ENCODE measurements at regions not wholly inside any gene's neighbourhood (a gene's known extent, or its start where the extent isn't known, plus 50 kb on each side); places are given as distances from the start of the nearest gene placed in this dataset.

DNA sequence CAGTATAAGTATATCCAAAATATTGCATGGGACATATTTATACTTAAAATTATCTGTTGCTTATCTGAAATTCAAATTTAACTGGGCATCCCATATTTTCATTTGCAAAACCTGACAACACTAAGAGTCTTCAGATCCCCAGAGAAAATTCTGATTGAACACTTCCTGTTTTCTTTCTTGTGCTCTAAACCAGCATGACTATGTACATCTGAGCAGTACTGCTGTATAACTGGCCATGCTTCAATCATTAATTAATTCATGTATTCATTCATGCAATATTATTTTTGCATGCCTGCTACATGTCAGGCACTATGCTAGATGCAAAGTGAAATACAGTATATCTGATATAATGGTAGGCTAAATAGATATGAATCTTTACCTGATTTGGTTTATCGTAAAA lies 461.2 kb downstream of the TLR4 start:
- TF ChIP-seq, protein P1, sequence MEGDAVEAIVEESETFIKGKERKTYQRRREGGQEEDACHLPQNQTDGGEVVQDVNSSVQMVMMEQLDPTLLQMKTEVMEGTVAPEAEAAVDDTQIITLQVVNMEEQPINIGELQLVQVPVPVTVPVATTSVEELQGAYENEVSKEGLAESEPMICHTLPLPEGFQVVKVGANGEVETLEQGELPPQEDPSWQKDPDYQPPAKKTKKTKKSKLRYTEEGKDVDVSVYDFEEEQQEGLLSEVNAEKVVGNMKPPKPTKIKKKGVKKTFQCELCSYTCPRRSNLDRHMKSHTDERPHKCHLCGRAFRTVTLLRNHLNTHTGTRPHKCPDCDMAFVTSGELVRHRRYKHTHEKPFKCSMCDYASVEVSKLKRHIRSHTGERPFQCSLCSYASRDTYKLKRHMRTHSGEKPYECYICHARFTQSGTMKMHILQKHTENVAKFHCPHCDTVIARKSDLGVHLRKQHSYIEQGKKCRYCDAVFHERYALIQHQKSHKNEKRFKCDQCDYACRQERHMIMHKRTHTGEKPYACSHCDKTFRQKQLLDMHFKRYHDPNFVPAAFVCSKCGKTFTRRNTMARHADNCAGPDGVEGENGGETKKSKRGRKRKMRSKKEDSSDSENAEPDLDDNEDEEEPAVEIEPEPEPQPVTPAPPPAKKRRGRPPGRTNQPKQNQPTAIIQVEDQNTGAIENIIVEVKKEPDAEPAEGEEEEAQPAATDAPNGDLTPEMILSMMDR (IDR thresholded peaks at IDR 0.05; ENCODE audit: low read depth, low read length, missing control alignments), result no peak
- H3K4me3 ChIP-seq (ENCODE audit: low read depth, low read length), result no peak overlapping the region

DNA sequence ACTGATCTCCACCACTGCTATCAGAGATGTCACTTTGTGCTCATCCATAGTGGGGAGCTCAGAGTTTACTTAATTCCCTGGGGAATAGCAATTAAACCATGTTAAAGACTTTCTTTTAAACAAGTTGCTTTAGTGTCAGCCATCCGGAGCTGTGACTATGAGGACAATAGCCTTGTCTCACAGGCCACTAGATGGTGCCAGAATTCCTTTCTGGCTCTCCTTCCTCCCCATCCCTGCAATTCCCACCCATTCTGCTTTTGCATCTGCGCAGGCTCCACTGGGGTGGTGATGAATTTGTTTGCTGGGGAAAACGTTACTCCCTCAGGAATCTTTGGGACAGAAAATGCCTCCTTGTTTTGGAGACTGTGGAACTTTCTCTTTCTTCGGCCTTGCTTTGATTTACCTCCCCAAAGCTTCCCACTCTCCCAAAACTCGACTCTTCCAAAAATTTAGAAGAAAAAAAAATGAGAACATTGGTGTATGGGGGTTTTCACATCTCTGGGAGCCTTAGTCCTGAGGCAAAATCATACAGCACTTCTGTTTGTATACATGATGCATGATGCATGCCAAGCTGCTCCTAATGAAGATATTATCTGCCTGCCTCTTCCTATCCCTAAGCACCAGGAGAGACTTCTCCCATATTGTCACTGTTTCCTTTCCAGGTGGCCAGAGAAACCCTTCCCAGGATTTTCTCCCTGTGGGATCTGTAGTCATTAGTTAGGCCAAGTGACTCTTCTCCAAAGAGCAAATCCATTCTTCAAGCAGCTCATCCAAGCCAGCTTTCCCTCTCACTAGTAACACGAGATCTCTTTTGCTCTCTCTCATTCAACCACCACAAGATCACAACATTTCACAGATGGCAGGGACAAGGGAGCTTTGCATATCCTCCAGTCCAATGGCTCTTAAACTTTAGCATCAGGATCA lies 466.1 kb downstream of the TLR4 start:
- H3K4me3 ChIP-seq (ENCODE audit: low read depth, low read length), result no peak overlapping the region
- TF ChIP-seq, protein P1 (IDR thresholded peaks at IDR 0.05; ENCODE audit: low read depth, low read length, missing control alignments), result peak; percentile 63
- no peak for DNase-seq (ENCODE audit: low read depth)

More for the DNA sequence above, 461.2 kb downstream of the TLR4 start:
- no peak for DNase-seq (ENCODE audit: low read depth)

DNA sequence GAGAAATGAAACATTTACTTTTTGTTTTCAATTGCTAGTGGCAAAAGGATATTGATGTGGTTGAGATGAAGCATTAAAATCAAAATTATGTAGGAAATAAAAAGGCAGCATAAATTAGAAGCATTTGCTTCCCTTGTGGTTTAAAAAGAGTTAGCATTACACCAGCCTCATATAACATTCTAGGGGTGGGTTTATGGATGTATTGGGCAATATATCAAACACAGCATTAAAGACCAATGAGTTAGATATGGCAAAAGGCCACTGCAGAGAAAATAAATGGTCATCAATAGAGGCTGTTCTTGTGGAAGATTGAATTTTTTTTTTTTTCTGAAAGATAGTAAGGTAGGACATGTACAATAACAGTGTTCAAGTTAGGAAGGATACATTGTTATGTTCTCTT lies 473.0 kb downstream of the TLR4 start:
- no peak for DNase-seq (ENCODE audit: low read depth)
- H3K4me3 ChIP-seq (ENCODE audit: low read depth, low read length), result no peak overlapping the region
- TF ChIP-seq, protein P1 (IDR thresholded peaks at IDR 0.05; ENCODE audit: low read depth, low read length, missing control alignments), result no peak

DNA sequence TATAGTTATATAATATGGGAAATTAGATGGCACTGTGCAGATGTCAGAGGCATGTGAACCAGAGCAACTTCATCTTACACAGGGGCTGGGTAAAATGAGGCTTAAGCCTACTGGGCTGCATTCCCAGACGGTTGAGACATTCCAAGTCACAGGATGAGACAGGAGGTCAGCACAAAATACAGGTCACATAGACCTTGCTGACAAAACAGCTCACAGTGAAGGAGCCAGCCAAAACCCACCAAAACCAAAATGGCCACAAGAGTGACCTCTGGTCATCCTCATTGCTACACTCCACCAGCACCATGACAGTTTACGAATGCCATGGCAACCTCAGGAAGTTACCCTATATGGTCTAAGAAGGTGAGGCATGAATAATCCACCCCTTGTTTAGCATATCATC lies 479.4 kb downstream of the TLR4 start:
- H3K4me3 ChIP-seq (ENCODE audit: low read depth, low read length), result no peak overlapping the region
- no peak for DNase-seq (ENCODE audit: low read depth)
- TF ChIP-seq, protein P1 (IDR thresholded peaks at IDR 0.05; ENCODE audit: low read depth, low read length, missing control alignments), result no peak

DNA sequence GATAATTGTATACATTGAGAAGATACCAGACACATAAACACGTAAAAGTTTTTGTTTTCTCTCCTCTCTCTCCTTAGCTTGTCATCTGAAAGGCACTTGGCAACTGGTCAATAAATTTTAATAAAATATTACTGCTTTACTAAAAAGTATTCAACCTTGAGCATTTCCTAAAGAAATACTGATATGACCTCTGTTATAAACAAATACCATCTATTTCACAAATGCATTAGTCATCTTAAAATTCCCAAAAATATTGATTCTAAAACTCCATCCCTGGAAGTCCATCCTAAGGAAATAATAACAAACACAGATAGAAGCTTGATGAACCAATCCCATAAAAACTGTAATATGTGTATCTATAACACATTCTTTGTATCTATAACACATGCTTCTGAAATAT lies 483.2 kb downstream of the TLR4 start:
- DNase-seq (ENCODE audit: low read depth), result no peak
- no peak overlapping the region for H3K4me3 ChIP-seq (ENCODE audit: low read depth, low read length)
- TF ChIP-seq, protein P1 (IDR thresholded peaks at IDR 0.05; ENCODE audit: low read depth, low read length, missing control alignments), result no peak

DNA sequence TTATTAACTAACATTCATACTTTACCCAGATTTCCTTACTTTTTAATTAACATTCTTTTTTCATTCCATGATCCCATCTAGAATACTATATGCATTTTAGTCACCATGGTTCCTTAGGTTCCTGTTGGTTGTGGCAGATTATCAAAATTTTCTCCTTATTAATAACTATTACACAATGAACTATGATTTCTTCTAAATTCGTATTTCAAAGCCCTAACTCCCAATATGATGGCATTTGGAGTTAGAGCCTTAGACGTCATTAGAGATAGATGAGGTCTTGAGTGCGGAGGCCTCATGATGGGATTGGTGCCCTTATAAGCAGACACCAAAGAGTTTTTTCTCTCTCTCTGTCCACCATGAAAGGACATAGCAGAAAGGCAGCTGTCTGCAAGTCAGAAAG lies 485.4 kb downstream of the TLR4 start:
- no peak overlapping the region for H3K4me3 ChIP-seq (ENCODE audit: low read depth, low read length)
- no peak for DNase-seq (ENCODE audit: low read depth)
- TF ChIP-seq, protein P1 (IDR thresholded peaks at IDR 0.05; ENCODE audit: low read depth, low read length, missing control alignments), result no peak

DNA sequence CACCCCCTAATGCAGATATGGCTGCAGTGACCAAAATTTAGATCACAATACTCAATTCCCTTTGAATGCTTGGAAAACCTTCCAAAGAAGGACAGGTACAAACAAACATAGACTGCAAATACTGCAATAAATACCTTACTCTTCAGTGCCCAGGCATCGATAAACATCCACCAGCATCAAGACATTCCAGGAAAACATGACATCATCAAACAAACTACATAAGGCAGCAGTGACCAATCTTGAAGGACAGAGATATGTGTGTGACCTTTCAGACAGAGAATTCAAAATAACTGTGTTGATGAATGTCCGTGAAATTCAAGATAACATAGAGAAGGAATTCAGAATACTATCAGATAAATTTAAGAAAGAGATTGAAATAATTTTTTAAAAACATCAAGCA lies 488.6 kb downstream of the TLR4 start:
- H3K4me3 ChIP-seq (ENCODE audit: low read depth, low read length), result no peak overlapping the region
- TF ChIP-seq, protein P1 (IDR thresholded peaks at IDR 0.05; ENCODE audit: low read depth, low read length, missing control alignments), result no peak
- DNase-seq (ENCODE audit: low read depth), result no peak
